C4-2B (cell line): ENCODE measurements at regions not wholly inside any gene's neighbourhood (a gene's known extent, or its start where the extent isn't known, plus 50 kb on each side); places are given as distances from the start of the nearest gene placed in this dataset.

Experiments used
- ZFX ChIP-seq: fragments of 450-650 bp; IDR thresholded peaks from 2 replicates; pipeline ENCODE4 v1.6.1; 2017
- TF ChIP-seq, protein P1 (sequence below): fragments of 450-650 bp; conservative IDR thresholded peaks from 2 replicates; pipeline ENCODE4 v1.5.1; 2017; ENCODE audit warnings: mild to moderate bottlenecking

GRCh38 chr2:236912326-236913120 is 173.2 kb upstream of the COPS8 start:
- TF ChIP-seq, protein P1, sequence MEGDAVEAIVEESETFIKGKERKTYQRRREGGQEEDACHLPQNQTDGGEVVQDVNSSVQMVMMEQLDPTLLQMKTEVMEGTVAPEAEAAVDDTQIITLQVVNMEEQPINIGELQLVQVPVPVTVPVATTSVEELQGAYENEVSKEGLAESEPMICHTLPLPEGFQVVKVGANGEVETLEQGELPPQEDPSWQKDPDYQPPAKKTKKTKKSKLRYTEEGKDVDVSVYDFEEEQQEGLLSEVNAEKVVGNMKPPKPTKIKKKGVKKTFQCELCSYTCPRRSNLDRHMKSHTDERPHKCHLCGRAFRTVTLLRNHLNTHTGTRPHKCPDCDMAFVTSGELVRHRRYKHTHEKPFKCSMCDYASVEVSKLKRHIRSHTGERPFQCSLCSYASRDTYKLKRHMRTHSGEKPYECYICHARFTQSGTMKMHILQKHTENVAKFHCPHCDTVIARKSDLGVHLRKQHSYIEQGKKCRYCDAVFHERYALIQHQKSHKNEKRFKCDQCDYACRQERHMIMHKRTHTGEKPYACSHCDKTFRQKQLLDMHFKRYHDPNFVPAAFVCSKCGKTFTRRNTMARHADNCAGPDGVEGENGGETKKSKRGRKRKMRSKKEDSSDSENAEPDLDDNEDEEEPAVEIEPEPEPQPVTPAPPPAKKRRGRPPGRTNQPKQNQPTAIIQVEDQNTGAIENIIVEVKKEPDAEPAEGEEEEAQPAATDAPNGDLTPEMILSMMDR, result no peak
- TF ChIP-seq ZFX, result no peak
